ENCODE measurements at regions not wholly inside any gene's neighbourhood (a gene's known extent, or its start where the extent isn't known, plus 50 kb on each side); places are given as distances from the start of the nearest gene placed in this dataset.
"Not testable (repeated sequence)": the region's sequence is repeated elsewhere in the genome, so short reads cannot be mapped to it uniquely, and the experiment has no call there.

- not testable (repeated sequence) for TF ChIP-seq CTCF (conservative IDR thresholded peaks at IDR 0.05; ENCODE audit: low read length); EZH2phosphoT487 (IDR thresholded peaks at IDR 0.05; ENCODE audit: borderline replicate concordance)
Measured at GRCh38 chr1:143644035-143644434, 327.8 kb downstream of the FAM72C start.

Data from Loucy (cell line).